ENCODE measurements at regions not wholly inside any gene's neighbourhood (a gene's known extent, or its start where the extent isn't known, plus 50 kb on each side); places are given as distances from the start of the nearest gene placed in this dataset.

DNA sequence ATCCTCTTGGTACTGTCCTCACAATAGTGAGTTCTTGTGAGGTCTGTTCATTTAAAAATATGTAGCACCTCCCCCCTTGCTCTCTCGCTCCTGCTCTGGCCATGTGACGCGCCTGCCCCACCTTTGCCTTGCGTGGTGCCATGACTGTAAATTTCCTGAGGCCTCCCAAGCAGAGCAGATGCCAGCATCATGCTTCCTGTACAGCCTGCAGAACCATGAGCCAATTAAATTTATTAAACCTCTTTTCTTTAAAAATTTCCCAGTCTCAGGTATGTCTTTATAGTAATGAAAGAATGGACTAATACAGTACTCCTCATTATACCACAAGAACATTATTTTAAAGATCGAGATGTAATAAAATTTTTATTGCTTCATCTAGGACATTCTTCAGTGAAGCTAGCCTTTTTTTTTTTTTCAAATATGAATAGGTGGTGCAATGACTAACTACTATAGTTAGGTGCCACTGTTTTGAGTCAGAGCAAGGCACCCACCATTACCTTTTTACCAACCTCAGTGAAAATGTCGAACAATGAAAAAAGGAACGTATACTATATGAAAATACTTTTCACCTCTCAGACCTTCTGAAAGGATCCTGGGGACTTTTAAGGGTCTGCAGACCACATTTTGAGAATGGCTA lies 191.1 kb upstream of the SGK1 start:
- TF ChIP-seq, protein P1, sequence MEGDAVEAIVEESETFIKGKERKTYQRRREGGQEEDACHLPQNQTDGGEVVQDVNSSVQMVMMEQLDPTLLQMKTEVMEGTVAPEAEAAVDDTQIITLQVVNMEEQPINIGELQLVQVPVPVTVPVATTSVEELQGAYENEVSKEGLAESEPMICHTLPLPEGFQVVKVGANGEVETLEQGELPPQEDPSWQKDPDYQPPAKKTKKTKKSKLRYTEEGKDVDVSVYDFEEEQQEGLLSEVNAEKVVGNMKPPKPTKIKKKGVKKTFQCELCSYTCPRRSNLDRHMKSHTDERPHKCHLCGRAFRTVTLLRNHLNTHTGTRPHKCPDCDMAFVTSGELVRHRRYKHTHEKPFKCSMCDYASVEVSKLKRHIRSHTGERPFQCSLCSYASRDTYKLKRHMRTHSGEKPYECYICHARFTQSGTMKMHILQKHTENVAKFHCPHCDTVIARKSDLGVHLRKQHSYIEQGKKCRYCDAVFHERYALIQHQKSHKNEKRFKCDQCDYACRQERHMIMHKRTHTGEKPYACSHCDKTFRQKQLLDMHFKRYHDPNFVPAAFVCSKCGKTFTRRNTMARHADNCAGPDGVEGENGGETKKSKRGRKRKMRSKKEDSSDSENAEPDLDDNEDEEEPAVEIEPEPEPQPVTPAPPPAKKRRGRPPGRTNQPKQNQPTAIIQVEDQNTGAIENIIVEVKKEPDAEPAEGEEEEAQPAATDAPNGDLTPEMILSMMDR (conservative IDR thresholded peaks at IDR 0.05; ENCODE audit: control insufficient read depth, insufficient read depth, low read depth, low read length): no peak
- no peak for DNase-seq (ENCODE audit: low read depth)
- H3K4me3 ChIP-seq (ENCODE audit: control insufficient read depth, low read depth, low read length): no peak overlapping the region

DNA sequence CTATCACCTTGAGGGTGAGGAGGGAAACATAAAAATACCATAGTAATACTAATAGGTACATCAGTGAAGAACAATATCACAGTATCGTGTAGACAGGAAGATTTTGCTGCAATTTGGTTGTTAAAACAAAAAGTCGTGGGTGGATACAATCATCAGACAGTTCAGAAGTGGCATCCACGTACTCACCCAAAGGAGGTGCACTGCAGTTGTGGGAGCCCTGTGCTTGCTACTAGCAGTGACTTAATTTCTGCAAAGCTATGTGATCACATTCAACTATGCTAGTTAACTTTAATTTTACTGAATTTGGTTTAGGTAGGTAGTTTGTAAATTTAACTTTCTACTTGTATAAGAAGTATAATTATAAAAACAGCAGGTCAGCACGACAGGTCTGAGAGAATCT lies 188.2 kb upstream of the SGK1 start:
- DNase-seq (ENCODE audit: low read depth): no peak
- TF ChIP-seq, protein P1 (conservative IDR thresholded peaks at IDR 0.05; ENCODE audit: control insufficient read depth, insufficient read depth, low read depth, low read length): no peak

DNA sequence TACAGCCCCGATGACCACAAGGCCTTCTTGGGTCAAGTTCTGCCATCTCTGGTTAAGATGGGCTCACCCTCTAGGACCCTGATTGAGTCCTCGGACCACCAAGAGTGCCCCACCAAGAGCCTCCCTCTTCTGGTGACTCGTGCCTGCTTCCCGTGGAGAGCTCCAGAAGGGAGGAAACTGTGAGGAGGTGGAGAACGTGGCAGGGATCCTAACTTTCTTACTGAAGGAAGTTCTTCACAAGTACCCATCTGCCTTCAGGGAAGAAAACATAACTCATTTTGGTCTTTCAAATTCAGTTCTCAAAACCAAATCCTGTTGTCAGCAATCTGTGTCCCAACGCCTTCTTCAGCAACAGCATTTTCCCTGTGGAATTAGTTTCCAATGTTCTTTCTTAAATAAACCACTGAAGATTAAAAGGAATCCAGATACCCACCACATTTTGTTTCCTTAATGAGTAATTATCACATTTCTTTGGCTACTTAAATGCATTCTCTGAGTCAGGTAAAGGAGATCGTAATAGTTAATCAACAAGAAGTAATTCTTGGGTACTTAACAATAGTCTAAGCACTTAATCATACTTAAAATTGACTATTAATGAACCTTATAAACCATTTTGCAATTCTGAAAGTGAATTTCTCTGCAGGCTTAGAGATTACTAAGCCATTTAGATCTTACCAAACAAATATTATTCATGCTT lies 185.8 kb upstream of the SGK1 start:
- TF ChIP-seq, protein P1 (conservative IDR thresholded peaks at IDR 0.05; ENCODE audit: control insufficient read depth, insufficient read depth, low read depth, low read length): no peak
- DNase-seq (ENCODE audit: low read depth): peak; percentile 25
- no peak overlapping the region for H3K4me3 ChIP-seq (ENCODE audit: control insufficient read depth, low read depth, low read length)

More for the DNA sequence above, 188.2 kb upstream of the SGK1 start:
- H3K4me3 ChIP-seq (ENCODE audit: control insufficient read depth, low read depth, low read length): no peak overlapping the region

DNA sequence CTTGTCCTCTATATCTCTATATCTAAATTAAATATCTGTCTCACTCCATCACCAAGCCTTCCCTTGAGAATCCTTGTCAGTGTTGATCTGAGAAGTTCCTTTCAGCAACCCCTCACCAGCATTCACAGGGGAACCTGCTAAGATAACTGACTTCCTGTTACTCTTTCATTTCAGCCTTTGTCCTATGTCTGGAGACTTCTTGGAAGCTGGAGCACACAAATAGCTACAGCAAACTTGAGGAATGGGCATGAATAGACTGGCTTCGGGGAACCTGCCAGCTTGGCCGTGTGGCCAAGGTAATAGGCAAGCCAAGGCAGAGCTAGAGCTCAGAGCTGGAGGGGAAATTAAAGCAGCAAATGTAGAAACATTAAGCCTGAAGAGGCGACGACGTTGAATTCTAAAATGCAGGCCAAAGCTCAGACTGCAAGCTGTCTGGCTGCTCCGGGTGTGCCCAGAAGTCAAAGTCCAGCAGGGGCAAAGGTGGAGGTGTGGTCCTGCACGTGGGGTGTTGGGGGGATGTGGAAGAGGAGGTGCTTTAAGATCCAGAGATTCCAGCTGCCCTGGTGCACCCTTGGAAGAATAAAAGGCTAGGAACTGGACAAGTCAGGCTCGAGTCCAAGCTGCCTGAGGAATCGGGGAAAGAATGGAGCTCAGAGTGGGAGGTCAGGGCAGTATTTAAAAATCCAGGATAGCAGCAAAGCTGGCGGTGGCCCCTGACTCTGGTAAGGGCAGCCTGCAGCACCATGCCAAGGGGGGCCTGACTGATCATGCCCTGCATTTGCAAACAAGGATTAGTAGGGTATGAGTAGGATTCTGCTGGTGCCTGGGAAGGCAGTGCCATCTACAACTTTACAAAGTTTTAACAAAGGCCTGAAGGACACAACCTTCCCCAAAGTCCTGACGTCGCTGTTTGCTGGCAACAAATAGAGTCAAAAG lies 185.0 kb upstream of the SGK1 start:
- no peak for DNase-seq (ENCODE audit: low read depth)
- H3K4me3 ChIP-seq (ENCODE audit: control insufficient read depth, low read depth, low read length): no peak overlapping the region
- TF ChIP-seq, protein P1 (conservative IDR thresholded peaks at IDR 0.05; ENCODE audit: control insufficient read depth, insufficient read depth, low read depth, low read length): no peak

DNA sequence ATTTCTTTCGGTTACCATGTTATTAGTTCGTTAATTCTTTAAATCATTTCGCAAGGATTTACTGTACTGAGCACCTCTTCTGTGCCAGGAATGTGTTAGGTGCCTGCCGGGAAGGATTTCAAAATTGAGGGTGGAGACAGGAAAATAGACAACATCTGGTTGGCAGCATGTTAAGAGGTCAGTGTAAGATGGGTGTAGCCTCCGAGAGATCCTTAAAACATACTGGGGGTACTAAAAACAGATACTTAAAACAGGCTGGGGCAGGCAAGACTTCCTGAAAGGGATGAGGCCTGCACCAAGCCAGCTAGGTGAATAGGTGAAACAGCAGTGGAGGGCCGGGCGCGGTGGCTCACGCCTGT lies 178.0 kb upstream of the SGK1 start:
- H3K4me3 ChIP-seq (ENCODE audit: control insufficient read depth, low read depth, low read length): no peak overlapping the region
- peak; percentile 47 for DNase-seq (ENCODE audit: low read depth)
- TF ChIP-seq, protein P1 (conservative IDR thresholded peaks at IDR 0.05; ENCODE audit: control insufficient read depth, insufficient read depth, low read depth, low read length): no peak

DNA sequence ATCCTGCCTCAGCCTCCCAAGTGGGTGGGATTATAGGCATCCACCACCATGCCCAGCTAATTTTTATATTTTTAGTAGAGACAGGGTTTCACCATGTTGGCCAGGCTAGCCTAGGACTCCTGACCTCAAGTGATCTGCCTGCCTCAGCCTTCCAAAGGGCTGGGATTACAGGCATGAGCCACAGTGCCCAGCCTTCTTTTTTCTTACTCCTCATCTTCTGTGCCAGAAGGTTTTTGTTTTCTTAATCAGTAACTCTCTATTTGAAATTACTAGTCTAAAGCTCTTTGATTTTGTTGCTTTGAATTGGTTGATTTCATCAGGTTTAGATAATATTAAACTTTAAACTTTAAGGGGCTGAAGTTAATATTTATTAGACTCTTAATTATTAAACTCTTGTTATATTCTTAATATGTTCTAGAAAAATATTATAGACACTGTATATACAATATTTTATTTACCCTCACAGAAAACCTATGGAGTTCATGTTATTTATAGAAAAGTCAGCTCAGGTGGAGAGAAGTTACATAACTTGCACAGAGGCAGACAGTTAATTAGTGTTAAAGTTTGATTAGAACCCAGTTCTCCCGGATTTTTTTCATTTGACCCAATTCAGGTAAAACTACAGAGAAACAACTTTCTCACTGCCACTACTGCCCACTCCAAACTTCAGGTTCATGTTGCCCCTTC lies 177.4 kb upstream of the SGK1 start:
- TF ChIP-seq, protein P1 (conservative IDR thresholded peaks at IDR 0.05; ENCODE audit: control insufficient read depth, insufficient read depth, low read depth, low read length): no peak
- DNase-seq (ENCODE audit: low read depth): no peak
- no peak overlapping the region for H3K4me3 ChIP-seq (ENCODE audit: control insufficient read depth, low read depth, low read length)

All from fibroblast of mammary gland (primary cell).